Upper lobe of right lung (tissue), 1 donor: ENCODE measurements at regions not wholly inside any gene's neighbourhood (a gene's known extent, or its start where the extent isn't known, plus 50 kb on each side); places are given as distances from the start of the nearest gene placed in this dataset.

Source experiments
- ATAC-seq: fragments of 200-7000 bp; cut with Tn5 transposase; one replicate; pipeline ENCODE4 v1.9.1; 2020; ENCODE audit warnings: mild to moderate bottlenecking, moderate library complexity
- DNase-seq: peaks from one replicate; pipeline ENCODE4 v3.0.0-alpha.2; 2020
- H3K27ac ChIP-seq: fragments of 200-600 bp; one replicate; pipeline ENCODE4 v1.8.0; 2022
- H3K27me3 ChIP-seq: fragments of 200-600 bp; one replicate; pipeline ENCODE4 v1.8.0; 2022; ENCODE audit warnings: mild to moderate bottlenecking
- H3K36me3 ChIP-seq: fragments of 200-600 bp; one replicate; pipeline ENCODE4 v1.8.0; 2022
- H3K4me1 ChIP-seq: fragments of 200-600 bp; one replicate; pipeline ENCODE4 v1.8.0; 2022
- H3K4me3 ChIP-seq: fragments of 200-600 bp; one replicate; pipeline ENCODE4 v1.8.0; 2022; ENCODE audit warnings: mild to moderate bottlenecking
- H3K9me3 ChIP-seq: fragments of 200-600 bp; one replicate; pipeline ENCODE4 v1.8.0; 2022
- CTCF ChIP-seq: fragments of 200-600 bp; IDR thresholded peaks from one replicate; pipeline ENCODE4 v1.8.0; 2022; ENCODE audit warnings: antibody characterized with exemption
- intact Hi-C: fragments of 100-400 bp; cut with DNase I; formaldehyde crosslinking; loops from one replicate; pipeline ENCODE4 v1.11.0; 2022
- donor health status: DM: no; HTN: yes; CAD: no; lungs with severe emphysema.

- intact Hi-C loops, result no loop called here
Measured at GRCh38 chr3:99170867-99171517, 269.5 kb upstream of the DCBLD2 start.

GRCh38 chr3:99167071-99167470 is 265.6 kb upstream of the DCBLD2 start:
- H3K27me3 ChIP-seq, result no peaks in the 10 kb centered on the region
- DNase-seq, result no peak
- no peaks in the 10 kb centered on the region for H3K4me1 ChIP-seq
- no peaks in the 10 kb centered on the region for H3K36me3 ChIP-seq
- H3K4me3 ChIP-seq, result no peak overlapping the region
- no peaks in the 10 kb centered on the region for H3K9me3 ChIP-seq
- TF ChIP-seq CTCF, result no peak
- ATAC-seq, result no peak
- H3K27ac ChIP-seq, result no peak overlapping the region
- intact Hi-C loops, result no loop called here

More at GRCh38 chr3:99170867-99171517, 269.5 kb upstream of the DCBLD2 start:
- no peaks in the 10 kb centered on the region for H3K36me3 ChIP-seq
- no peak overlapping the region for H3K27ac ChIP-seq
- ATAC-seq (peak; percentile 15), DNase-seq (no peak)
- no peak for TF ChIP-seq CTCF
- no peak overlapping the region for H3K4me3 ChIP-seq
- no peaks in the 10 kb centered on the region for H3K4me1 ChIP-seq
- H3K27me3 ChIP-seq, result no peaks in the 10 kb centered on the region
- H3K9me3 ChIP-seq, result no peaks in the 10 kb centered on the region

GRCh38 chr3:99163314-99163713 is 261.8 kb upstream of the DCBLD2 start:
- peak; percentile 47 for DNase-seq
- ATAC-seq, result no peak
- Histone ChIP-seq H3K27me3 (no peaks in the 10 kb centered on the region), H3K36me3 (no peaks in the 10 kb centered on the region), H3K9me3 (peaks cover 14% of the 10 kb centered on the region), H3K27ac (no peak overlapping the region), H3K4me3 (no peak overlapping the region), H3K4me1 (no peaks in the 10 kb centered on the region)
- intact Hi-C loops, result no loop called here
- TF ChIP-seq CTCF, result no peak

GRCh38 chr3:99159220-99159762 is 257.8 kb upstream of the DCBLD2 start:
- Histone ChIP-seq H3K4me1 (no peaks in the 10 kb centered on the region), H3K36me3 (no peaks in the 10 kb centered on the region), H3K27me3 (no peaks in the 10 kb centered on the region), H3K9me3 (peaks cover 14% of the 10 kb centered on the region), H3K27ac (no peak overlapping the region), H3K4me3 (no peak overlapping the region)
- DNase-seq (no peak), ATAC-seq (no peak)
- no peak for TF ChIP-seq CTCF
- intact Hi-C loops, result no loop called here

- Histone ChIP-seq H3K36me3 (no peaks in the 10 kb centered on the region), H3K4me1 (no peaks in the 10 kb centered on the region), H3K27ac (no peak overlapping the region), H3K27me3 (no peaks in the 10 kb centered on the region), H3K4me3 (no peak overlapping the region), H3K9me3 (no peaks in the 10 kb centered on the region)
- ATAC-seq (no peak), DNase-seq (no peak)
- TF ChIP-seq CTCF, result no peak
- intact Hi-C loops, result no loop called here
Measured at GRCh38 chr3:99145031-99145430, 243.5 kb upstream of the DCBLD2 start.
